ENCODE measurements at regions not wholly inside any gene's neighbourhood (a gene's known extent, or its start where the extent isn't known, plus 50 kb on each side); places are given as distances from the start of the nearest gene placed in this dataset.

- 86% methylated on average over 1 of the region's 3 CpGs for WGBS (ENCODE audit: insufficient coverage)
- Histone ChIP-seq H3K36me3 (replicated peaks in 1 of 2; ENCODE audit: control extremely low read depth in 1 of 2, control insufficient read depth in 1 of 2, extremely low read depth in 1 of 2, insufficient read depth in 2 of 2, low read length in 1 of 2) (no peaks in the 10 kb centered on the region), H3K27ac (ENCODE audit: low read length in 2 of 2) (no peak overlapping the region), H3K9me3 (ENCODE audit: control extremely low read depth in 1 of 3, control insufficient read depth in 2 of 3, insufficient read depth in 1 of 3, low read length in 2 of 3) (no peaks in the 10 kb centered on the region), H2AFZ (ENCODE audit: insufficient read depth, low read depth, low read length, poor library complexity, severe bottlenecking) (no peak overlapping the region), H3K27me3 (replicated peaks in 1 of 4; ENCODE audit: control extremely low read depth in 1 of 4, control insufficient read depth in 3 of 4, insufficient read depth in 4 of 4, low read length in 3 of 4) (no peaks in the 10 kb centered on the region), H3K79me2 (ENCODE audit: control insufficient read depth, insufficient read depth, low read length) (no peaks in the 10 kb centered on the region), H3K4me2 (replicated peaks; ENCODE audit: low read depth, low read length, poor library complexity, severe bottlenecking) (no peak overlapping the region), H3K4me1 (ENCODE audit: control insufficient read depth in 2 of 2, insufficient read depth in 2 of 2, low read length in 2 of 2) (no peaks in the 10 kb centered on the region), H3K9ac (ENCODE audit: low read length) (no peak overlapping the region), H4K20me1 (ENCODE audit: control insufficient read depth, insufficient read depth, low read length, poor library complexity, severe bottlenecking) (no peaks in the 10 kb centered on the region), H3K4me3 (ENCODE audit: control extremely low read depth in 1 of 5, extremely low read depth in 1 of 5, insufficient read depth in 1 of 5, low read depth in 2 of 5, low read length in 4 of 5) (no peak overlapping the region)
- no peak for ATAC-seq (ENCODE audit: low read depth)
- Mint-ChIP-seq H3K27ac (no peak overlapping the region), H3K9me3 (ENCODE audit: insufficient read depth) (no peaks in the 10 kb centered on the region), H3K27me3 (no peaks in the 10 kb centered on the region), H3K4me1 (no peaks in the 10 kb centered on the region), H3K4me3 (no peak overlapping the region)
- intact Hi-C loops (cut with micrococcal nuclease), result no loop called here
- no peak for TF ChIP-seq CTCF (IDR thresholded peaks at IDR 0.05)
- TF ChIP-seq EZH2 (IDR thresholded peaks at IDR 0.05; ENCODE audit: borderline replicate concordance, insufficient read depth, low read depth, low read length, poor library complexity, severe bottlenecking), result no peak
- CTCF ChIA-PET, result no interaction called here
- no peak for DNase-seq
- POLR2A ChIA-PET, result no interaction called here
These were observed 140.6 kb upstream of the RBMY1B start for GRCh38 chrY:21370494-21370893.

GRCh38 chrY:21394116-21394515 lies 117.0 kb upstream of the RBMY1B start:
- H3K9me3 Mint-ChIP-seq (ENCODE audit: insufficient read depth), result no peaks in the 10 kb centered on the region
- no peak for DNase-seq
- H3K79me2 ChIP-seq (ENCODE audit: control insufficient read depth, insufficient read depth, low read length), result no peaks in the 10 kb centered on the region
- H3K4me1 Mint-ChIP-seq, result no peaks in the 10 kb centered on the region
- H2AFZ ChIP-seq (ENCODE audit: insufficient read depth, low read depth, low read length, poor library complexity, severe bottlenecking), result no peak overlapping the region
- no peak for ATAC-seq (ENCODE audit: low read depth)
- H4K20me1 ChIP-seq (ENCODE audit: control insufficient read depth, insufficient read depth, low read length, poor library complexity, severe bottlenecking), result no peaks in the 10 kb centered on the region
- no peaks in the 10 kb centered on the region for H3K4me1 ChIP-seq (ENCODE audit: control insufficient read depth in 2 of 2, insufficient read depth in 2 of 2, low read length in 2 of 2)
- H3K36me3 ChIP-seq (replicated peaks in 1 of 2; ENCODE audit: control extremely low read depth in 1 of 2, control insufficient read depth in 1 of 2, extremely low read depth in 1 of 2, insufficient read depth in 2 of 2, low read length in 1 of 2), result no peaks in the 10 kb centered on the region
- H3K4me3 ChIP-seq (ENCODE audit: control extremely low read depth in 1 of 5, extremely low read depth in 1 of 5, insufficient read depth in 1 of 5, low read depth in 2 of 5, low read length in 4 of 5), result no peak overlapping the region
- H3K27me3 Mint-ChIP-seq, result peaks cover 7% of the 10 kb centered on the region
- WGBS (ENCODE audit: insufficient coverage), result no CpG with 5 or more reads among the region's 2 CpGs
- intact Hi-C loops (cut with micrococcal nuclease), result no loop called here
- H3K4me3 Mint-ChIP-seq, result no peak overlapping the region
- ChIA-PET POLR2A (no interaction called here), CTCF (no interaction called here)
- no peak overlapping the region for H3K27ac ChIP-seq (ENCODE audit: low read length in 2 of 2)
- H3K4me2 ChIP-seq (replicated peaks; ENCODE audit: low read depth, low read length, poor library complexity, severe bottlenecking), result no peak overlapping the region
- H3K9me3 ChIP-seq (ENCODE audit: control extremely low read depth in 1 of 3, control insufficient read depth in 2 of 3, insufficient read depth in 1 of 3, low read length in 2 of 3), result no peaks in the 10 kb centered on the region
- TF ChIP-seq CTCF (IDR thresholded peaks at IDR 0.05) (no peak), EZH2 (IDR thresholded peaks at IDR 0.05; ENCODE audit: borderline replicate concordance, insufficient read depth, low read depth, low read length, poor library complexity, severe bottlenecking) (no peak)
- no peak overlapping the region for H3K27ac Mint-ChIP-seq
- no peak overlapping the region for H3K9ac ChIP-seq (ENCODE audit: low read length)
- no peaks in the 10 kb centered on the region for H3K27me3 ChIP-seq (replicated peaks in 1 of 4; ENCODE audit: control extremely low read depth in 1 of 4, control insufficient read depth in 3 of 4, insufficient read depth in 4 of 4, low read length in 3 of 4)
